ENCODE measurements at regions not wholly inside any gene's neighbourhood (a gene's known extent, or its start where the extent isn't known, plus 50 kb on each side); places are given as distances from the start of the nearest gene placed in this dataset.
A peak's percentile ranks its signal among the peaks of the same experiment; 100 is the strongest.

DNA sequence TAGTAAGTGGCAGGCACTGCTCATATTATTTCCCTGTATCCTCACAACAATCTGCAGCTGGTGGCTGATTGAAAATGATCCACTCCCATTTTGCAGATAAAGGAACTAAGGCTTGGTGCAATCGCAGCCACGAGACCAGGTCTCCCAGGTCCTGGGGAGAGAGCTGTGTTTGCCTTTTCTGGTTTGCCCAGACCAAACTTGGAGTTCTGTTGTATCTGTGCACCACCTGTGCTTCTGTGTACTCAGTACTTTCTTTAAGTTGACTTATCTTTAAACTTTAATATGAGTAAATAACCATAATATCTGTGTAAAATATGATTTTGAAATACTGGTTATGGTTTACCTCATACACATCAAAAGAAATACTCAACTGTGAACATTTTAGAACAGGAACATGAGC is 625.7 kb upstream of the CFAP20DC start:
- no peak overlapping the region for H3K4me3 ChIP-seq (ENCODE audit: low read depth, low read length)
- no peaks in the 10 kb centered on the region for H3K27me3 ChIP-seq (ENCODE audit: control insufficient read depth, insufficient read depth, low read length)
- no CpG with 5 or more reads among the region's 2 CpGs for WGBS (ENCODE audit: insufficient coverage)
- H3K4me1 ChIP-seq (ENCODE audit: control insufficient read depth, insufficient read depth, low read length): peaks cover 4% of the 10 kb centered on the region
- H3K27ac ChIP-seq (ENCODE audit: low read depth, low read length): no peak overlapping the region
- no peaks in the 10 kb centered on the region for H3K9me3 ChIP-seq (ENCODE audit: control insufficient read depth, insufficient read depth, low read length)
- no peak for DNase-seq (ENCODE audit: low read depth in 4 of 6, low spot score in 6 of 6)
- no peaks in the 10 kb centered on the region for H3K36me3 ChIP-seq (ENCODE audit: control insufficient read depth, insufficient read depth, low read length)

DNA sequence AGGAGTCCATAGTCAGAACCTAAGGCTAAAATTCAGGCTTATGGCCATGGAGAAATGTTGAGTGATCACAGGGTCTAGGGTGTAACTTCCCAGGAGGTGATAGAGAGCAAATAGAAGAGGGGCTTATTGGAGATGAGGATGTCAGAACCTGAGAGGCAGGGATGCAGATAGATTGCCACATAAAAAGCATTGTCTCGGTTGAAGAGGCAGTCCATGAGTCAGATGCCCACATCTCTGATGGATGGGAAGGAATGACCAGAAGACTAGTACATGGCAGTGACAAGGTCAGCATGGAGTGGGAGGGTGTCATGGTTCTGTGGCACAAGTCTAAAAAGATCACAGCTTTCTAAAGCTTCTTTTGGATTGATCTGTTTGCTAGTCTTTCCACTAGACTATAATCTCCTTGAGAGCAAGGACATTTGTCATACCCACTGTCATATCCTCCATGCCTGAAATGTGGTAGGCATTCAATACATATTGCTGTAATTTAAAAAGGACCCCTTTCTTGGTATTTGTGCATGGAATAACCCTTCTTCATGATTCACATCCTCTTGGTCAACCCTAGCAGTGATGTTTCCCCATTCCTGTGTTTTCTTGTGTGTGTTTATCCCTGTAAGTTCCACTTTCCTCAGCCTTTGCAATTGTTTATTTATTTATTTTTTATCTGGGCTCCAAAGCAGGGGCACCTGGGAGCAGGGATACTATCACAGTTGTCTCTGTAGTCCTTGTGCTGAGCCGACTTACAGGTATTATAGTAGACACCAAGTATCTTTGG is 613.4 kb upstream of the CFAP20DC start:
- WGBS (ENCODE audit: insufficient coverage): 100% methylated on average over 2 of the region's 2 CpGs
- Histone ChIP-seq H3K4me1 (ENCODE audit: control insufficient read depth, insufficient read depth, low read length) (no peaks in the 10 kb centered on the region), H3K4me3 (ENCODE audit: low read depth, low read length) (no peak overlapping the region), H3K27ac (ENCODE audit: low read depth, low read length) (no peak overlapping the region), H3K36me3 (ENCODE audit: control insufficient read depth, insufficient read depth, low read length) (no peaks in the 10 kb centered on the region), H3K9me3 (ENCODE audit: control insufficient read depth, insufficient read depth, low read length) (no peaks in the 10 kb centered on the region), H3K27me3 (ENCODE audit: control insufficient read depth, insufficient read depth, low read length) (no peaks in the 10 kb centered on the region)
- DNase-seq (ENCODE audit: low read depth in 4 of 6, low spot score in 6 of 6): no peak

DNA sequence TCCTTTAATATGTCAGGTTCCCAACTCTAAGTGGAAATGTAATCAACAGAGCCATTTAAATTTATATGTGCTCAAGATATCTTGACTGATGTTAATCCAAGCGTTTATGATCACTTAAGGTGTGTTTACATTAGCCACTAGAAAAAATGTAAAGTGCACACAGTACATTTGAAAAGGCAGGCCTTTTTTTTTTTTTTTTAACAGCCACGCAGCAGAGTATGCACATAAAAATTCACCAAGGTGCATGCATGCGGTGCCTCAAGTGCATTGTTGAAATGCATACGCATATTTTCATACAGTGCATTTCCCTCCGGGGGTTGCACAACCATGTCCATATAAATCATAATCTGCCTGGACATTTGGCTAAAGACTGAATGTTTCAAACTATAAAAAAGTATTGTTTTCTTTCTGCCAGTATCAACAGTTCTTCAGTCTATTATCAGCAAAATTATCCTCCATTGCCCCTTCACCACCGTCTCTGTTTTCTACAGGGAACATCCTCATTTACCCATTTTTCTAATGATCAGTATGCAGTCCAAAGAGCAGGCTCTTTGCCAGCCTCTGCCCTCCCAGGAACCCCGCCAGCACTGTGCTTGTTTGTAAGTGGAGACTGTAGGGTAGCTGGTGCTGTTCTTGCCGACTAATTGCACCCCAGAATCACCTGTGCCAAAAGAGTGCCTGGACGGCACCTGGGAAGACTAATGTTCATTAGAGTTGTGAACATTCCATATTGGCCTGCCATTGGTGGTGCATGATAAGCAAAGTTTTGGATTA is 611.2 kb upstream of the CFAP20DC start:
- 40% methylated on average over 2 of the region's 9 CpGs for WGBS (ENCODE audit: insufficient coverage)
- Histone ChIP-seq H3K36me3 (ENCODE audit: control insufficient read depth, insufficient read depth, low read length) (no peaks in the 10 kb centered on the region), H3K4me1 (ENCODE audit: control insufficient read depth, insufficient read depth, low read length) (no peaks in the 10 kb centered on the region), H3K27ac (ENCODE audit: low read depth, low read length) (no peak overlapping the region), H3K9me3 (ENCODE audit: control insufficient read depth, insufficient read depth, low read length) (no peaks in the 10 kb centered on the region), H3K27me3 (ENCODE audit: control insufficient read depth, insufficient read depth, low read length) (no peaks in the 10 kb centered on the region), H3K4me3 (ENCODE audit: low read depth, low read length) (no peak overlapping the region)
- peak in 2 of 6 donors; percentile 72 to 76 for DNase-seq (ENCODE audit: low read depth in 4 of 6, low spot score in 6 of 6)

DNA sequence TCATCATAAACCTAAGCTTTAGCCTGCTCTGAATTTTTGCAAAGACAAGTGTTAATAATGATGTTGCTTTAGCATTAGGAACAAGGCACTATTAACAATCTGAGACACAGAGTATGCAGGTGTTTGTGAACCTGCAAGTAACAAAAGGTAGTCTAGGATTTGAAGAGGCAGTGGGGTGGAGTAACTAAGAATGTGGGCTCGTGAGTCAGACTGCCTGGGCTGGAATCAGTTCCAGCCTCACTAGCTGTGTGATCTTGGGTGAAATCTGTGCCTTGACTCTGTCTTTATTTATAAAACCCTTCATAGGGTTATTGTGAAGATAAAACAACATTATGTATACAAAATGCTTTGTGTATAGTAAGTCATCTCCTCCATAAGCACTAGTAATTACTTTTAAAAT is 610.6 kb upstream of the CFAP20DC start:
- no peaks in the 10 kb centered on the region for H3K9me3 ChIP-seq (ENCODE audit: control insufficient read depth, insufficient read depth, low read length)

DNA sequence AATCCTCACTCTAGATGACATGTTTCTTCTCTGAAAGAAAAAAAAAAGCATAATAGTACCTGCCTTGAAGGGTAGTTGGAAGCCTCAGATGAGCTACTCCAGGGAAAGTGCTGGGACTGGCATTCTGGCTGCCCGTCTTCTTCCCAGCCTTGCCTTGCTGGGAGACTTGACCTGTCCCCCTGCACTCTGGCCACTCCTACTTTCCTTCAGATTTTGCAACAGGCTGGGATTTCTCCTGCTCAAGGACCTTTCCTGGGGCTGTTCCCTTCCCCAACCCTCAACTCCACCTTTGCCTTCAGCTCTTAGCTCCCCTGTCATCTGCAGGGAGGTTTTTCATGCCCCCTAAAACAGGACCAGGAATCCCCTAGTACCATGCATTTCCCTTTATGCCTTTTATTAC is 609.9 kb upstream of the CFAP20DC start:
- Histone ChIP-seq H3K9me3 (ENCODE audit: control insufficient read depth, insufficient read depth, low read length) (no peaks in the 10 kb centered on the region), H3K36me3 (ENCODE audit: control insufficient read depth, insufficient read depth, low read length) (no peaks in the 10 kb centered on the region), H3K27me3 (ENCODE audit: control insufficient read depth, insufficient read depth, low read length) (no peaks in the 10 kb centered on the region), H3K27ac (ENCODE audit: low read depth, low read length) (no peak overlapping the region), H3K4me1 (ENCODE audit: control insufficient read depth, insufficient read depth, low read length) (peaks cover 3% of the 10 kb centered on the region), H3K4me3 (ENCODE audit: low read depth, low read length) (no peak overlapping the region)
- DNase-seq (ENCODE audit: low read depth in 4 of 6, low spot score in 6 of 6): no peak
- WGBS (ENCODE audit: insufficient coverage): 100% methylated on average over 1 of the region's 1 CpG

More for the DNA sequence above, 610.6 kb upstream of the CFAP20DC start:
- no peak for DNase-seq (ENCODE audit: low read depth in 4 of 6, low spot score in 6 of 6)
- WGBS (ENCODE audit: insufficient coverage): 20% methylated on average over 1 of the region's 1 CpG
- Histone ChIP-seq H3K36me3 (ENCODE audit: control insufficient read depth, insufficient read depth, low read length) (no peaks in the 10 kb centered on the region), H3K27ac (ENCODE audit: low read depth, low read length) (no peak overlapping the region), H3K27me3 (ENCODE audit: control insufficient read depth, insufficient read depth, low read length) (no peaks in the 10 kb centered on the region), H3K4me1 (ENCODE audit: control insufficient read depth, insufficient read depth, low read length) (no peaks in the 10 kb centered on the region), H3K4me3 (ENCODE audit: low read depth, low read length) (no peak overlapping the region)

DNA sequence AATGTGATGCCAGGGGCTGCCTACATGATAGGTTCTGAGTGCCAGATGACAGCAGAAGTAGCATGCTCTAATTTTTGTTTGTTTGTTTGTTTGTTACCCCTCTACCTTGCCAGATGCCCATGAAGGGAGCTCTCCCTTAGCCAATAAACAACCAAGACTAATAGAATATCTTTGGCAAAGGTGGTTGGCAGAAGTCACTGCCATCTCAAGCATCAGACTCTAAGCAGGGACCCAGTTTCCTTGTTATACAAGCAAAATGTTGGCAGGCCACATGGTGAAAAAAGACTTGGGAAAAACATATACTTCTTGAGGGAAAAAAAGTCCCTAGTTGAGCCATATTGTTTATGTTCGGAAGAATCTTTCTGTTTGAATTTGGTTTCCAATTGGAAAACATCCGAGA is 609.0 kb upstream of the CFAP20DC start:
- Histone ChIP-seq H3K36me3 (ENCODE audit: control insufficient read depth, insufficient read depth, low read length) (no peaks in the 10 kb centered on the region), H3K27me3 (ENCODE audit: control insufficient read depth, insufficient read depth, low read length) (no peaks in the 10 kb centered on the region), H3K9me3 (ENCODE audit: control insufficient read depth, insufficient read depth, low read length) (no peaks in the 10 kb centered on the region), H3K4me1 (ENCODE audit: control insufficient read depth, insufficient read depth, low read length) (peaks cover 7% of the 10 kb centered on the region), H3K4me3 (ENCODE audit: low read depth, low read length) (no peak overlapping the region), H3K27ac (ENCODE audit: low read depth, low read length) (no peak overlapping the region)
- peak in 1 of 6 donors; percentile 65 for DNase-seq (ENCODE audit: low read depth in 4 of 6, low spot score in 6 of 6)
- 100% methylated on average over 1 of the region's 2 CpGs for WGBS (ENCODE audit: insufficient coverage)

DNA sequence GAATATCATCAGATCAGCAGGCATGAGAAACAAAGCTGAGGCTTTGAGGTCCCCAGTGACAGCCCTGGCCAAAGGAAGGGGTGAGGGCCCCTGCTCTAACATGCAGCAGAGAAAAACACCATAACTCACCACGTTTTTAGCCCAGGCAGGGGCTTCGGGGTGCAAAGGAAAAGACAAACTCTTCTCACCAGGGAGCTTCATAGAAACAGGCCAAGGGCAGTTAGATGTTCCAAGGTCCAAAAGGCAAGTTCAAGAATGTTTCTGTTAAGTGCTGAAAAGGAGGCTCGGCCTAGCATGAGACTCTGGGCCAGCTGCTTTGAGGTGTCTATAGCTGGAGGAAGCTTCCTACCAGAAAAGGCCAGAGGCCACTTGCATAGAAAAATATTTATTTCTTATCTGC is 608.4 kb upstream of the CFAP20DC start:
- Histone ChIP-seq H3K27me3 (ENCODE audit: control insufficient read depth, insufficient read depth, low read length) (no peaks in the 10 kb centered on the region), H3K36me3 (ENCODE audit: control insufficient read depth, insufficient read depth, low read length) (no peaks in the 10 kb centered on the region), H3K4me1 (ENCODE audit: control insufficient read depth, insufficient read depth, low read length) (peaks cover 7% of the 10 kb centered on the region), H3K27ac (ENCODE audit: low read depth, low read length) (no peak overlapping the region), H3K9me3 (ENCODE audit: control insufficient read depth, insufficient read depth, low read length) (no peaks in the 10 kb centered on the region), H3K4me3 (ENCODE audit: low read depth, low read length) (no peak overlapping the region)
- WGBS (ENCODE audit: insufficient coverage): 86% methylated on average over 1 of the region's 3 CpGs
- DNase-seq (ENCODE audit: low read depth in 4 of 6, low spot score in 6 of 6): peak in 1 of 6 donors; percentile 38

DNA sequence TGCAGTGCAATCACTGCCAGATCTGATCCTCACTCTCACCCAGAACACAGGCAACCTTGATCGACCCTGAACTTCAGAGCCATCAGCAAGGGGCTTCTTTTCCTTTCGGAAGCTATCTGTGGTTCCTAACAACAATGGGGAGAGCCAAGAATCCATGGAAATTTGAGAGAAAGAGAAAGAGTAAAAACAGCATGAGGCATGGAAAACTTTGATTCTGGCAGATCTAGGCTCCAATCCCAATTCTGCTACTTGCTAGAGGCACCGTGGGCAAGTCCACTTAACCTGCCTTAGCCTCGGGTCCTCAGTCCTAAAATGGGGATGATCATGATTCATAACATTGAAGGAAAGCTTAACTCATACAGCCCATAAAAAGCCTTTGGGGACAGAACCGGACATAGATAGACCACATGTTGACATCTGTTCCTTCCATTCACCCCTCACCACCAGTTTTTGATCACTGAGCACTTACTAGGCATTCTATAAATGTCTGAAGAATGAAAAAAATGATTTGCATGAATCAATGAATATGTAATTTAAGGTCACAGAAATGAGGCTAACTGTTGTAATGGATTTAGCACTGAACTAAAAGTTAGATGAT is 605.7 kb upstream of the CFAP20DC start:
- Histone ChIP-seq H3K4me3 (ENCODE audit: low read depth, low read length) (no peak overlapping the region), H3K27ac (ENCODE audit: low read depth, low read length) (no peak overlapping the region), H3K4me1 (ENCODE audit: control insufficient read depth, insufficient read depth, low read length) (peaks cover 7% of the 10 kb centered on the region), H3K36me3 (ENCODE audit: control insufficient read depth, insufficient read depth, low read length) (no peaks in the 10 kb centered on the region), H3K27me3 (ENCODE audit: control insufficient read depth, insufficient read depth, low read length) (no peaks in the 10 kb centered on the region), H3K9me3 (ENCODE audit: control insufficient read depth, insufficient read depth, low read length) (no peaks in the 10 kb centered on the region)
- WGBS (ENCODE audit: insufficient coverage): no CpG with 5 or more reads among the region's 5 CpGs
- DNase-seq (ENCODE audit: low read depth in 4 of 6, low spot score in 6 of 6): peak in 1 of 6 donors; percentile 55

DNA sequence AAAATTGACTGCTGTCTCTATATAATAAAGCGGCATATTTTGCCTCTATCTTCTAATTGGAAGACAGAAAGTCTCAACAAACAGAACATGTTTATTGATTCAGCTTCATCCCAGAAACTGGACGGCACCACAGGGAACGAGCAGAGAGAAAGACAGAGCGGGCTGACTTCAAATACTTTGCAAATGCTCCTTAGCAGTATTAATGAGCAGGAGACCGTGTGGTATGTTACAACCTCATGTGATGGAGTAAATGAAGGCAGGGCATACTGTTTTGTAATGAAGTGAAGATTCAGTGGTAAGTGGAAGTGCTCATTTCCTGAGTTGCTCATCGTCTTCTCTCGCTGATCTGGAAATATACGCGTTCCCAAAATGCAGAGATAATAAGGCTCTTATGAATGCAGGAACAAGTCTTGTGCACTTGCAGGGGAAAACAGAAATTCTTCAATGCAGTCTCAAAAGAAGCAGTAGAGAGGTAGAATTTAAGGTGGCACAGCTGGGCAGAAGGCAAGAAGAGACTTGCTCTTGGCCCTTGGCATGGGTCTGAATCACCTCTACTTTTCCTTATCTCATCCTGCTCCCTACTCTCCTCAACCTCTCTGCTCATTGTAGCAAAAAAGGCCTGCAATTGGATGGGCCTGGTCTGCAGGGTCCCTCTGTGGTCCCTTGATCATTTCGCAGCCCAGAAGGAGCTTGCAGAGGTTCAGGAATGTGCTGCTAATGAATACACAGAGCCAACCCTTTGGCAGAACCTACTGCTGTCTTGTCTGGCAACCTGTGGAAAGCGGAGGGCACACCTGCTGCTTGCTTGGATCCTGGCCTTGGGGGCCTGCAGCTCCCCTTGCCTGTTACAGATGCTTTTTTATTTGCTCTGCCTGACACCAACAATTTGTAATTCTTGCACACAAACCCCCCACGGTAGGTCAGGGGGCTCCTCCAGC is 604.9 kb upstream of the CFAP20DC start:
- no peak for DNase-seq (ENCODE audit: low read depth in 4 of 6, low spot score in 6 of 6)
- 62% methylated on average over 10 of the region's 12 CpGs for WGBS (ENCODE audit: insufficient coverage)
- Histone ChIP-seq H3K4me3 (ENCODE audit: low read depth, low read length) (no peak overlapping the region), H3K36me3 (ENCODE audit: control insufficient read depth, insufficient read depth, low read length) (no peaks in the 10 kb centered on the region), H3K4me1 (ENCODE audit: control insufficient read depth, insufficient read depth, low read length) (peaks cover 7% of the 10 kb centered on the region), H3K9me3 (ENCODE audit: control insufficient read depth, insufficient read depth, low read length) (no peaks in the 10 kb centered on the region), H3K27ac (ENCODE audit: low read depth, low read length) (peak overlapping the region; percentile 25), H3K27me3 (ENCODE audit: control insufficient read depth, insufficient read depth, low read length) (no peaks in the 10 kb centered on the region)

Measured in spinal cord (tissue), 9 donors.